ENCODE measurements at regions not wholly inside any gene's neighbourhood (a gene's known extent, or its start where the extent isn't known, plus 50 kb on each side); places are given as distances from the start of the nearest gene placed in this dataset.

DNA sequence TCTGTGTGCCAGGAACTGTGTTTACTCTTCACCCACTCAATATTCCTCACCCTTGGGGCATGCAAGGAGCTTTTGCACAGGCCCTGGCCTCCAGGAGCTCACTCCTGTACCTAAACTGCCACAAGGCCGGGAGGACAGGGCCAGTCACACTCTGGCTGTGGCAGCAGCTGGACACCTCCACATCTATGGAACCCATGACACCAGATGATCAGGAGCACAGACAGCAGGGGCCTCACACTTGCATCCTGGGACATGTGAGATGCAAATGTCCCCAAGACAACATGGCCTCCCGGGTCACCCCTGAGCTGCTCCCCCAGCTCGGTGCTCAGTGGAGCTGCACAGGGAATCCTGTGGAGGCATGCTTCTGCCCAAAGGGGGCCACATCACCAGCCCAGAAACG is 61.8 kb upstream of the SLC66A3 start:
- Histone ChIP-seq H2AK5ac (ENCODE audit: low read depth, low read length) (no peak overlapping the region), H4K8ac (ENCODE audit: extremely low read depth, insufficient read depth, low read length) (no peak overlapping the region), H3K23me2 (ENCODE audit: low read depth, low read length) (no peaks in the 10 kb centered on the region), H2BK20ac (ENCODE audit: low read length) (no peak overlapping the region), H4K20me1 (replicated peaks in 1 of 2; ENCODE audit: control insufficient read depth in 1 of 2, insufficient read depth in 2 of 2, low read length in 2 of 2) (no peaks in the 10 kb centered on the region), H3K9me3 (ENCODE audit: insufficient read depth in 2 of 2, low read depth in 1 of 2, low read length in 1 of 2) (no peaks in the 10 kb centered on the region), H3K4me1 (replicated peaks in 1 of 4; ENCODE audit: control insufficient read depth in 3 of 4, insufficient read depth in 4 of 4, low read length in 3 of 4) (peaks cover 0 to 4% (median 1%) of the 10 kb centered on the region in 4 experiments; a peak in 3 of 7 replicates), H3K9ac (replicated peaks in 1 of 4; ENCODE audit: extremely low read depth in 1 of 4, low read depth in 3 of 4, low read length in 3 of 4) (no peak overlapping the region), H2BK5ac (ENCODE audit: low read depth, low read length) (no peak overlapping the region), H2BK12ac (ENCODE audit: low read depth, low read length) (no peak overlapping the region), H3K18ac (ENCODE audit: extremely low read depth, low read length) (no peak overlapping the region), H3K36me3 (ENCODE audit: control insufficient read depth in 2 of 4, insufficient read depth in 4 of 4, low read length in 3 of 4) (no peaks in the 10 kb centered on the region), H3K27me3 (replicated peaks in 1 of 4; ENCODE audit: control insufficient read depth in 3 of 4, extremely low read depth in 1 of 4, insufficient read depth in 3 of 4, low read length in 3 of 4) (no peaks in the 10 kb centered on the region), H2AFZ (ENCODE audit: low read length) (peak overlapping the region; percentile 51), H4K91ac (replicated peaks; ENCODE audit: insufficient read length, low read length) (no peak overlapping the region), H3K79me1 (ENCODE audit: low read depth, low read length) (no peaks in the 10 kb centered on the region; the same call in 1 of the 2 replicates), H3K79me2 (ENCODE audit: control insufficient read depth in 1 of 2, insufficient read depth in 2 of 2, low read length in 2 of 2) (no peaks in the 10 kb centered on the region), H3K14ac (ENCODE audit: insufficient read length) (no peak overlapping the region), H3K4ac (replicated peaks; ENCODE audit: insufficient read length, low read depth, low read length) (no peak overlapping the region), H2BK15ac (ENCODE audit: low read length) (no peak overlapping the region), H2BK120ac (replicated peaks; ENCODE audit: low read depth, low read length) (no peak overlapping the region), H3K56ac (replicated peaks; ENCODE audit: insufficient read length, low read depth, low read length) (no peak overlapping the region), H3K27ac (ENCODE audit: low read depth, low read length) (no peak overlapping the region), H3K4me3 (ENCODE audit: extremely low read depth in 1 of 4, insufficient read depth in 2 of 4, low read depth in 3 of 4, low read length in 4 of 4) (no peak overlapping the region), H3K4me2 (ENCODE audit: insufficient read depth in 1 of 2, low read depth in 2 of 2, low read length in 2 of 2) (no peak overlapping the region), H4K5ac (ENCODE audit: insufficient read length, low read depth, low read length) (no peak overlapping the region), H3K23ac (ENCODE audit: insufficient read length) (no peak overlapping the region)
- POLR2A ChIA-PET (ENCODE audit: partially characterized antibody): no interaction called here
- FAIRE-seq: no peak
- CTCF ChIA-PET (ENCODE audit: partially characterized antibody): interaction anchor here (0.6 to 5.1 kb wide), 17 partner anchors 10 to 489 kb away, joined by 3 to 23 read pairs (median 3); a partner anchor contains a TSS
- 85% methylated on average over 4 of the region's 4 CpGs; no CpG with 5 or more reads in 1 of the 2 experiments for WGBS, 2 experiments (ENCODE audit: extremely low coverage in 1 of 2, insufficient coverage in 1 of 2, insufficient read length in 1 of 2, insufficient replicate concordance in 2 of 2, low coverage in 1 of 2, low lambda C conversion rate in 2 of 2, missing lambda C conversion rate in 1 of 2)
- DNase-seq (ENCODE audit: low read depth in 1 of 2, low spot score in 2 of 2): no peak
- no peak for TF ChIP-seq EP300 (IDR thresholded peaks at IDR 0.05; ENCODE audit: borderline replicate concordance in 1 of 2, low read depth in 2 of 2, low read length in 2 of 2)
- no peak for TF ChIP-seq BACH1 (IDR thresholded peaks at IDR 0.05; ENCODE audit: low read length)
- TF ChIP-seq CREB1 (IDR thresholded peaks at IDR 0.05): no peak
- TF ChIP-seq, protein P1, sequence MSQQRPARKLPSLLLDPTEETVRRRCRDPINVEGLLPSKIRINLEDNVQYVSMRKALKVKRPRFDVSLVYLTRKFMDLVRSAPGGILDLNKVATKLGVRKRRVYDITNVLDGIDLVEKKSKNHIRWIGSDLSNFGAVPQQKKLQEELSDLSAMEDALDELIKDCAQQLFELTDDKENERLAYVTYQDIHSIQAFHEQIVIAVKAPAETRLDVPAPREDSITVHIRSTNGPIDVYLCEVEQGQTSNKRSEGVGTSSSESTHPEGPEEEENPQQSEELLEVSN (IDR thresholded peaks at IDR 0.05): no peak
- no peak for TF ChIP-seq ZNF274 (IDR thresholded peaks at IDR 0.05; ENCODE audit: borderline replicate concordance, extremely low read depth, low read length)
- no peak for TF ChIP-seq SRF (IDR thresholded peaks at IDR 0.05; ENCODE audit: low read depth, low read length)
- no peak for TF ChIP-seq TCF12 (IDR thresholded peaks at IDR 0.05; ENCODE audit: low read depth, low read length)
- no peak for TF ChIP-seq JUN (IDR thresholded peaks at IDR 0.05; ENCODE audit: low read depth, low read length)
- no peak for TF ChIP-seq SAP30 (IDR thresholded peaks at IDR 0.05; ENCODE audit: insufficient read depth, insufficient replicate concordance, low read length)

All from H1 (cell line).